NCI-H446 treated with DMSO at 0.1 percent for 48 hours (cell line): ENCODE measurements at regions not wholly inside any gene's neighbourhood (a gene's known extent, or its start where the extent isn't known, plus 50 kb on each side); places are given as distances from the start of the nearest gene placed in this dataset.

Experiments used
- DNase-seq: peaks from one replicate; lab custom pipeline; 2025; lab: John Stamatoyannopoulos, UW

DNA sequence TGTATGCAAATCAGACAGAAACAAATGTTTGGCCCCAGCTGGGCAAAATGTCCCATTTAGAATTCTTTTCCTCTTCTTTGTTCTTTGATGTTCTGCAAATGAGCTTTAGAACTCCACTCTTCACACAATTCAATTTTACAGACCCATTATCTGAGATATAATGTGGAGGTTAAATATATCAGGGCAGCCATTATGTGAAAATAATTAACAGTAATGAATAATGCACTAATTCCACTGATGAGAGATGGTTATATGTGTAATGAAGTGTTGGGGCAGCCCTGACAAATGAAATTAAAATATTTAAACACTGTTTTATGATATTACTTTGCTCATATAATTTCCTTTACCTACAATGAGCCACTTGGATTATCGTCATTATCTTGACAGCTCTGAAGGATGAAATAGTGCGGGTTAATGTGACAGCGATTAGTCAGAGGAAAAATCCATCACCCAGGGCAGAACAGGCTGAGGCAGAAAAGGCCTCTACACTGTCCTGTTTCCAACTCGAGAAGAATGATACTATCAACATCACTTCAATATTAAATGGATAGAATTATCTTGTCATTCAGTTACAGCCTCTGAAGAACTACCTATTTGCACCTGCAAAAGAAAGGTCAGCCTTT lies 321.1 kb downstream of the RBM26 start:
- DNase-seq, result no peak

DNA sequence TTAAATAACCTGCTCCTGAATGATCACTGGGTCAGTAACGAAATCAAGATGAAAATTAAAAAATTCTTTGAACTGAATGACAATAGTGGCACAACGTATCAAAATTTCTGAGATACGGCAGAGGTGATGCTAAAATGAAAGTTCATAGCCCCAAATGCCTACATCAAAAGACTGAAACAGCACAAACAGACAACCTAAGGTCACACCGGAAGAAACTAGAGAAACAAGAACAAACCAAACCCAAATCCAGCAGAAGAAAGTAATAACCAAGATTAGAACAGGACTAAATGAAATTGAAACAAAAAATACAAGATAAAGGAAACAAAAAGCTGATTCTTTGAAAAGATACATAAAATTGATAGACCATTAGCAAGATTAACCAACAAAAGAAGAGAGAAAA lies 324.1 kb downstream of the RBM26 start:
- no peak for DNase-seq

DNA sequence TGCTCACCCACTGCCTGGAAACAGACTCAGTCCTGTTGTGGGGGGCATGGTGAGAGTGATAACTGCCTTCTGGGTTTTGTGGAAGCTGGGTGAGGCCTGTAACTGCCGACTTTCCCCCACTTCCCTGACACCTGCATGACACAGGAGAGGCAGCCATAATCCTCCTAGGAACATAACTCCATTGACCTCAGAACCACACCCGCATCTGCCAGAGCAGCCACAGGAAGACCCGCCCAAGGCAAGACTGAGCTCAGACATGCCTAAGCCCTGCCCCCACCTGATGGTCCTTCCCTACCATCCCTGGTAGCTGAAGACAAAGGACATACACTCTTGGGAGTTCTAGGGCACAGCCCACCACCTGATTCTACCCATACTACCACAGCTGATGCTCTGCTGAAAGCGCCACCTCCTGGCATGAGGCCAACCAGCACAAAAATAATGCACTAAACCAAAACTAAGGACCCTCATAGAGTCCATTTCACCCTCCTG lies 326.7 kb downstream of the RBM26 start:
- no peak for DNase-seq

DNA sequence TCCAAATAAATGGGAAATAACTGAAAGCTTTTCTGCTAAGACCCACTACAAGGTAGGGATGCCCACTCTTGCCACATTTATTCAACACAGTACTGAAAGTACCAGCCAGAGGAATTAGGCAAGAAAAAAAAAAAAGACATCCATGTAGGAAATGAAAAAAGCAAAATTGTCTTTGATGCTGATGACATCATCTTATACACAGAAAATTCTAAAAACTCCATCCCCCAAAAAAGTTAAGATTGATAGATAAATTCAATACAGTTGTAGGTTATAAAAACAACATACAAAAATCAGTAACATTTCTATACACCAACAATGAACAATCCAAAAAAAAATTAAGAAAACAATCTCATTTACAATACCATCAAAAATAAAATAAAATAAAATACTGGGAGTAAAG lies 330.4 kb downstream of the RBM26 start:
- DNase-seq, result no peak

DNA sequence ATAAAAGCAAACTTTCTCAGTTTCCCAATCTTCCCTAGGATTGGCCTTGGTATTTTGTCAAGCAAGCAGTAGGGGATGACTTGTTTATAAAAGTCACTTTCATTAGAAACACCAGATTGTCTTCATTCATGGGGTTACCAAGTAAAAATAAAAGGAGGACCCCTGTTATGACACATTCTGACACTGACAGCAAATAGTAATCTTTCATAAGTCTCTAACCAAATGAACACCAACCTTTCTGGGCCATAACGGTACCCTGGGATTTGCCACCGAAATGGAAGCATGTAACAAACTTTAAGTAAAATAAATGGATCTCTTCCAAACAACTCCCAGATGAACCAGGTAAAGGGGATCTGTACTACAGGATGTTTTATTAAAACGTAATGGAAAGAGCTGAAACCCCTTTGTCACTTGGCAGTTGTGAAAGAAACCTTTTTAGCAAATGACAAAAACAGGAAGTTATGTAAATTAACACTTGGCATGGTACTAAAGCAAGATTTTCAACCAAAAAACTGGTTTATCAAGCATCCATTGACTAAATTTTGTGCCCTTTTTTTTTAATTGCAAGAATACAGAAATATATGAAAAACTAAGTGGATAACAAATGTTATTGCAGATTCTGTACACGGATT lies 335.6 kb downstream of the RBM26 start:
- no peak for DNase-seq

DNA sequence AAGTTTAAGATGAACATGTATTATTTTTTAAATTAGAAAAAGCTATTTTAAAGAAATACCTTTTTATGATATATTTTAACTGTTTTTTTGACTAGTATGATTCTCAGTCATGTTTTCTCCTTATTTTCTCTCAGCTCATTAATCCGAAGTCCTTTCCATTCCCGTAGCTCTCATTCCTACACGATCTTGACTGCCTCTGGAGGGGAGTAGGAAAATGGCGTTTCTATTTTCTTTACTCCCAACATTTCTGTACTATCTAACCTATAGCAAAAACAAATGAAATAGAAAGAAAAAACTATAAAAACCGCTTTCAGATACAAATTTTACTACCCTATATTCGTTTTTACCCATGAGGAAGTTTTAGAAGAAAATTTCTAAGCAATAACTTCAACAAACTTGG lies 343.8 kb downstream of the RBM26 start:
- DNase-seq, result no peak

DNA sequence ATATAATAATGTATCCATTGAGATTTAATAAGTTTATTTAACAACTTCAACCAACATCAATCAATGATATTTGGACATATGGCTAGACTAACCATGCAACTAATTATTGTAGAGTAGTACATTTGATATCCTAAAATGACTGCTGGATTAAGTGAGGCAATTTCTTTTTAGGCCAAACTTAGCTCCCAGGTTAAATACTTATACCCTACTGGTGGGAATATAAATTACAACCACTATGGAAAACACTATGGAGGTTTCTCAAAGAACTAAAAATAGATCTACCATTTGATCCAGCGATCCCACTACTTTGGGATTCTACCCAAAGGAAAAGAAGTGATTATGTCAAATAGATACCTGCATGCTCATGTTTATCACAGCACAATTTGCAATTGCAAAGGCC lies 345.8 kb downstream of the RBM26 start:
- no peak for DNase-seq

DNA sequence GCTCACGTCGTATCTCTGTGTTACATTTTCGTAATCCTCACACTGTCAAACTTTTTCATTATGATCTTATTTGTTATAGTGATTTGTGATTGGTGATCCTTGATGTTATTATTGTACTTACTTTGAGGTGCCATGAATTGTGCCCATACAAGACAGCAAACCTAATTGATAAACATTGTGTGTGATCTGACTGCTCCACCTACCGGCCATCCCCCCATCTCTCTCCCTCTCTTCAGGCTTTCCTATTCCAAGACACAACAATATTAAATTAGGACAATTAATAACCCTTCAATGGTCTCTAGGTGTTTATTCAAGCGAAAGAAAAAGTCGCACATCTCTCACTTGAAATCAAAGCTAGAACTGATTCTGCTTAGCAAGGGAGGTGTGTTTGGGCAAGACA lies 349.3 kb downstream of the RBM26 start:
- no peak for DNase-seq

DNA sequence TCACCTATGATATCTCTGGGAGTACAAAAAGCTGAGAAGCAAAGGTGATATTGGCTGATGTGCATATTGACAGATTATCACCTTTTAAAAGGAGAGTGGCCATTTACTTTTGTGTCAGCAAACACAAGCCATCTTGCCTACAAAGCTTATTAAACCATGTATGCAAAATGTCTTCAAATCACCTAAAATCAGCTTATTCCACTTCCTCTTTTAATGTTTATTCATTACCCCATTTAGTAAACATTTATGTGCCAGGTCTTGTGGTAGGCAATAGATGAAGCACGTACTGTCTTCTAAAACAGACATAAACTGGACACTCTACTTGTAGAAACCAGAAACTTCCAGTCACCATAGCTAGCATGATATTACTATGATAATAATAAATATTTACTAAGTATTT lies 354.6 kb downstream of the RBM26 start:
- DNase-seq, result no peak

DNA sequence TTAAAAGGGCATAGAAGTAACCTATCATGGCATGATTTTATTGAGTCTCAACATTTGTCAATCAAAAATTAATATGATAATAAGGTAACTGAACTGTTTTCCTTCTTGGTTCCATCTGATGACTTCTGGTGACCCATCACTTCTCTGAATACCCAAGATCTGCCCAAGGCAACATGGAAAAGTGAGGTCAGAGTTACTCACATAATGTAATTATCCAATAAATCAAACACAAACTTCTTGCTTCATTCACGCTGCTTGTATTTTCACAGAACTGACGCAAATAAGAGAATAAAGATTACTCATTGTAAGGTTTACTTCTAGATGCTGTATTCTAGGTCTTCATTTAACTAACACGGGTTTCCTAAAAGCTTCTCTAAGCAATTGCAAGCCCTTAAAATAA lies 361.6 kb downstream of the RBM26 start:
- DNase-seq, result no peak

DNA sequence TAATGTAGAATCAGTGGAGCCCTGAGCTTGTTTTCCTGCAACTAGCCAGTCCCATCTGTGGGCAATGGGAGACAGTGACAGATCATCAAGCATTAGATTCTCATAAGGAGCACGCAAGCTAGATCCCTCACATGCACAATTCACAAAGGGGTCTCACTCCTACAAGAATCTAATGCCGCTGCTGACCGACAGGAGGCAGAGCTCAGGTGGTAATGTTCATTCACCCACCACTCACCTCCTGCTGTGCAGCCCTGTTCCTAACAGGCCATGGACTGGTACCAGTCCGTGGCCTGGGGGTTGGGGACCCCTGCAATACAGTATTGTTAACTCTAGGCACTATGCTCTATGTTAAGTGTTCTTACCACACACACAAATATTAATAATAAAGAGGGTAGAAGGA lies 362.8 kb downstream of the RBM26 start:
- no peak for DNase-seq

DNA sequence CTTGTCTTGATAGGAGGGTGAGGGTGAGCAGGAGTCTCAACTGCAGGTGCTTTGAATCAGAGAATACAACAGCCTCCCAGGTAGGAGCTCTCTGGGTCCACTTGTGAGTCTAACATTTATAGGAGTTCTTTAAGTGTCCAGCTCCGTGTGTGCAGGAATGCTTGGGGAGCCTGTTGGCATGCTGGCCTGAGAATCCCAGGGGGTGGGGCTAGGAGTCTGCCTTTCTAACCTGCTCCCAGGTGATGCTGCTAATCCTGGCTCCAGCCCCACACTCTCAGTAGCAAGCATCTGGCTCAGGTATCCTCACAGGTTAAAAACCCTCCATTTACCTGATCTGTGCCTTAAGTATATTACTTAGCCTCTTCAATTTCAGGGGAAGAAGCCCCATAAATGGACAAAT lies 368.9 kb downstream of the RBM26 start:
- DNase-seq, result no peak

DNA sequence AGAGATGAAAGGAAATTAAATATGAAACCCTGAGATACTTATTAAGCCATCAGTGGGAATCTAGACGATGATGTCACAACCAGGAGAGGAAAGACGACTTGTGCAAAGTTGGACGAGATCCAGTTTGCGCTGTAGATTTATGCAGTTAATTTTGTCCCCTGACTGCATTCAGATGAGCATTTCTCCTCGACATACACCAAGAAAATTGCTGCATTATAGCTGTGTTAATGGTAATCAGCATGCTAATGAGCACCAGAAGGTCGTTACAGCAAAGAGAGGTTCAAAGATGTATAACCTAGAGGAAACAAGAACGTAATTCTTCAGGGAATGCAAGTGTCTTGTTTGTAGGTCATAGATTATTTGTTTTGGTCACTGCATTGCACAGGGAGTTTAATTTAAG lies 371.7 kb downstream of the RBM26 start:
- DNase-seq, result no peak

DNA sequence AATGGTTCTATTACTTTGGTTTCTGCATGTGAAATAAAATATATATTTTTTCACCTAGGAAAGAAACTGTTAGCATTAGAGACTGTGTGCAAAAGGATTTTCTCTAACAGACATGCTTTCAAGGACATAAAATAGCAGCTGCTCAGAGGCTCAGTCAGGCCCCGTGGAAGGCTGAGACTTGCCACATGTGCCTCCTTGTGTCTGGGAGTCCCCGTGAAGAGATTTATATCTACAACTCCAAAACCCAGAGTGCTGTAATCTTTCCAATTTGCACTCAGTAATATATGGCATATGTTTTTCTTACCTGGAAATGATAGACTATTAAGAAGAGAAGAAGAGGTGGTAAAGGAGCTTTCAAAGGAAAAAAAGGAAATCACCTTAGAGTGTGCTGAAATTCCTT lies 371.6 kb upstream of the OBI1 start:
- no peak for DNase-seq

DNA sequence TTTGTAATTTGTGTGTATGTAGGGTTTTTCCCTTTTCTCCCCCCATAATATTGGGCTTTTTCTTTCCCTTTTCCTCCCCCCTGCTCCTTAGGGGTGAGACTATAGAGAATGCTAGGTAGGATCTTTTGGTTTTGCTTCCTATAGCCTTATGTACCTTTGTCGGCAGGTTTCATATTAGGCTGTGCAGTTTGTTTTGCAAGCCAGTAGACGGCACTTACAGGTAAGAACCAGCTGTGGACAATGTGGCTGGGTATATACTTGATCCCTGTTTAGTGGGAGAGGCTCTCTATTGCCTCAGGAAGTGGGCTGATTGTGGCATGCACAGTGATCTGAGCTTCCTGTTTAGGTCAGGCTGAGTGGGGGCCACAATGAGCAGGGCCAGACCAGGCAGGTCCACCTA lies 359.2 kb upstream of the OBI1 start:
- DNase-seq, result no peak

DNA sequence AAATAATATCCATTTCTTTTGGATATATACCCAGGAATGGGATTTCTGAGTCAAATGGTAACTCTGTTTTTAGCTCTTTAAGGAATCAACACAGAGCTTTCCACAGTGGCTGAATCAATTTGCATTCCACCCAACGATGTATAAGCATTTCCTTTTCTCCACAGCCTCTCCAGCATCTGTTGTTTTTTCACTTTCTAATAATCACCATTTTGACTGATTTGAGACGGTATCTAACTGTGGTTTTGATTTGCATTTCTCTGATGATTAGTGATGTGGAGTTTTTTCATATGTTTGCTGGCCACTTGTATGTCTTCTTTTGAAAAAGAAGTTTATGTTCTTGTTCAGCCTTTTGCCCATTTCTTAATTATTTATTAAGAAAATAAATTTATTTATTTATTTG lies 352.2 kb upstream of the OBI1 start:
- DNase-seq, result no peak

DNA sequence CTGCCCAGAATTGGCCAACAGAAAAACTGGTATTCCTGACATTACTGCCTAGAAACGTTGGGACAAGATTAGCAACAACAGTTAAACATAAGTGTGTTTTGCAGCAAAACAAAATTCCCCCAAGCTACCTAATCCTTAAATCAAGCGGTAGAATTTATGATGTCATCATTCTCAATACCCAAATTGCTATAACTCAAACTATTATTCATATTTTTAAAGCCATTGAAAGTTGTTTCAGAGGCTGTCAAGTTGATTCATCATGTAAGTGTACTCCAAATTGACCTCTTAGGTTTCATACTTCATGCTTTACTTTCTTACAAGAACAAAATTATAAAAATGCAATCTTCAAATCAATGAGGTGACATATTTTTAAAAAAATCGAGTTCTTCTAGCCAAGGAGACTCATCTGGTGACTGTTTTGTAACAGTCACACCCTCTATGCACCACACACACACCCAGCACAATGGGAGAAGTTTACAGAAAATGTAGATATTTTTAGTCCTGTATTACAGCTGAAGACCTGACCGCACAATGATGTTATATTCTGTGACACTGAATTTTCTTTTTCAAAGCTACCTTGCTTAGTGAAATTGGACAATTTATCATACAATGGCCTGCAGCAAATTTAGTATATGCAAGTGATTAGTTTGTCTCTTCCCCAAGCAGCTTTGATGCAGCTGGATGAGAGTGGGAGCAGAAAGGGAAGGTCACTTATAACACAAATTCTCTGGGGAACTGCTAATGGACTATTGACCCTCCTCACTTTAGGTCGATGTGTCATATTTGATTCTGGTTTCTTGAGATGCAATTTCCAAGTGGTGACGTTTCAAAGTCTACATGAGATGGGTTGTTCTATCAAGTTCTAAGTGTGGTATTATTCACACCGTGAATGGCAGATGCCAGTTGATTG lies 345.3 kb upstream of the OBI1 start:
- no peak for DNase-seq

DNA sequence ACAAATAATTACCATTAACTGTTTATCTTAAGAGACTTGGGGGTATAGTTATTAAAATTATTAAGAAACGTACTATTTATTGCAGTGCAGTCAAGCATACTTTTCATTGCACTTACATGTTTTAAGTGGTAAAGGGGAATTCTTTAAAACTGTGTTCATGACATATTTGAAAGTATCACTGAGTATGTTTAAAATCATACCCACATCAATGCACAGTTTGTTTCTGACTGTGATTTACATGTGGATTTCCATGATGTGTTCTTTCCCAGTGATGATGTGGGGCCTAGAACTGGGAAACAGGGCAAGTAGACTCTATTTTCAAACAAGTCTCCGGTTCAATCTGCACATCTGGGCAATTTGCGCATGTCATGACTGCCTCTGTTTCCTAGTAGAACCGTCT lies 340.5 kb upstream of the OBI1 start:
- no peak for DNase-seq

DNA sequence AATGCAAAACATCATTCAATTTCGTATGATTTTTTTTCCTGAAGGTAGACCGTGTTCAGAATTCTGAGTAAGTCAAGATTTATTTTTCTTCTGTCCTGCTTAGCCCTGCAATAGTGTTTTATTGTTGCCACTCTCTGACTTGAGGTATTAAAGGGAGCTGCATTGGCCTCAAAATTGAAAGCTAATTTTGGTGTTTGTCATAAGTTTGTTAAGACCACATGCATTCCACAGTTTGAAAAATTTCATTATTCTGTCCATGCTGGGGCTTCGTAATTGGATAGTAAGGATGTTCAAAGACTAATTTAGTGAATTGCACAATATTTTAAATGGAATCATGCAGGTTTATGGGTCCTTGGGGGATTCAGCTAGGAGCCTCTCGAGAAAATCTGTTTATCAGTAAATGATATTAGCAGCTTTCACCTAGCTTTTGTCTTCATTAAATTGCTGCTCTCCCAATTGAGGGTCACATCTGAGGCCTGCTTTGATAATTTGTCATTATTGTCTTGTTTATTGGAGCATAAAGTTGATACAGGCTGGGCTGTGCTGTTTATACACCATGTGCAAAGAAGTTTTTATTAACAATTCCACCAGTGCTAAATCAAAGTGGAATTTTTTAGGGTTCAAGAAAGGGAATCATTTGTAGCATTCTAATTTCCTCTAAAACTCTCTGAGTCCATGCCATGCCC lies 339.8 kb upstream of the OBI1 start:
- DNase-seq, result no peak

DNA sequence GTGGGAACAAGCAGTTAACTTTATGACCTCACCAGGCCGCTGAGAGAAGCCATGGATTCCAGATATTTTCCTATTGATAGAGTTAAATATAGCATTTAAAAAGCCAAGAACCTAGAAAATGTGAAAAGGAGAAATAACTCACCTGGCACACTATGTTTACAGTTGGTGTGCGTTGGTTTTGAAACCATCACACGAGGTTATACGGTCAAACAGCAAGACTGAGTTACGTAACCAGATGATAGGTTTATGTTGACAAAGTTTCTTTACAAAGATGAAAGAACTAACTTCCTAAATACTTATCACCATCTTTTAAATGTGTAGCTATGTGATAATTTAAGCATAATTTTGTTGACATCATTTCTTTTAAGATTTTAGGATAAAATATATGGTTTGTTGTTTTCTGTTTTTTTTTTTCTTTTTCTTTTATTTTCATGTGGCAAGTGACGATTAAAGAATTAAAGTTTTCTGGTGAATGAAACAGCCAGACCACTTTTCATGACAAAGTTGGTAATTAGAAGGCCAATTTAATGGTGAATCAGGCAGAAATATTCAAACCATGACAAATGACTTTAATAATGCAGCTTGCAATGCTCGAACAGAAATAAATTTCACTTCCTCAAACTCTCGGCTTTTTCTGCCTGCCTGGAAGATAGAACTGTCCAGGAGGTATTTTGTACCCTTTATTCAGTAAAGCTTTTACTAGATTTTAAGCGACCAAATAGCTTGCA lies 339.1 kb upstream of the OBI1 start:
- DNase-seq, result no peak

DNA sequence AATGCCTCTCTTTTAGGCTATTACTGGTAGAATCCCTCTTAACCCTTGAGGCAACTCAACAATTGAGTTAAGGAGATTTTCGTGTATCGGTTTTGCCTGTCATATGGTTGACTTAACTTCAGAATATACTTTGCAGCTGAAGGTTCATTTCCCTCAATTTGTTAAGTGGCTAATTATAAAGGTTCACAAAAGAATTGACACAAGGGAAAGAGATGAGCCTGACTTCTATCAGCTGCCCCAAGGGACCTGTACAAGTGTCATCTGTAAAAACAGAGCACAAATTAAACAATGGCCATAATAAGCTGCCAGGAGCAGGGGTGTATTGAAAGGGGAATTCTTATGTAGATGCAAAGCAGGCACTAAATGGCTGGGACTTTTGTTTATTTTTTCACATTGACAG lies 334.8 kb upstream of the OBI1 start:
- DNase-seq, result no peak

DNA sequence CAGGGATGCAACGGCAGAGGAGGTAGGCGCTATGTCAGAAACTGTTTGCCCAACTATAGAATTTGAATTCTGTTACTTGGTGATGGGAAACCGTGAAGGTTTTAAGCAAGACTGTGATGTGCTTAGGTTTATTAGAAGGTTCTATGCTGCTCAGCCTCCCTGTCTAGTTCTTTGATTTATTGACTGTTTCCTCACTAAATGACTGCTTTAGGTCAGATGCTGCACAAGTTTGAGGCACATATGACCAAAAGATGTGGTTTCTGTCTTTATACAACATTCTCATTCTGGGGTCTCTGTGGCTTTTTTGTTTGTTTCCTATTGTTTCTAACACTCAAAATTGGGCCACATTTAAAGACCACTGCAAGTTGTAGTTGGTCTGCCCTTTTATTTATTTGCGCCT lies 323.0 kb upstream of the OBI1 start:
- no peak for DNase-seq
